Colonic mucosa (tissue), 4 donors: ENCODE measurements at regions not wholly inside any gene's neighbourhood (a gene's known extent, or its start where the extent isn't known, plus 50 kb on each side); places are given as distances from the start of the nearest gene placed in this dataset.

ENCODE experiments used
- DNase-seq: peaks from one replicate; pipeline ENCODE4 v3.0.0-alpha.2; 2020
- H3K27ac ChIP-seq: fragments of 200-600 bp; one replicate; pipeline ENCODE4 v1.8.0; 2021
- H3K27me3 ChIP-seq: fragments of 200-600 bp; one replicate; pipeline ENCODE4 v1.8.0; 2021
- H3K36me3 ChIP-seq: fragments of 200-600 bp; one replicate; pipeline ENCODE4 v1.8.0; 2021
- H3K4me1 ChIP-seq: fragments of 200-600 bp; one replicate; pipeline ENCODE4 v1.8.0; 2021; ENCODE audit warnings: mild to moderate bottlenecking
- H3K4me3 ChIP-seq: fragments of 200-600 bp; one replicate; pipeline ENCODE4 v1.8.0; 2021
- H3K9ac ChIP-seq, 2 donors: one replicate each; pipeline ENCODE4 v1.7.0; 2013; ENCODE audit warnings: control low read depth in 2 of 2, low read depth in 2 of 2, low read length in 2 of 2
- H3K9me3 ChIP-seq: fragments of 200-600 bp; one replicate; pipeline ENCODE4 v1.8.0; 2021
- CTCF ChIP-seq: fragments of 200-600 bp; IDR thresholded peaks from one replicate; pipeline ENCODE4 v1.8.0; 2022; ENCODE audit warnings: antibody characterized with exemption, mild to moderate bottlenecking
- intact Hi-C: fragments of 100-400 bp; cut with DNase I; formaldehyde crosslinking; loops from one replicate; pipeline ENCODE4 v1.14.1; 2022
- donor health status: healthy.
- donor health status: DM: no; HTN: no; CAD: no.
- donor health status: DM: no; HTN: no; CAD: no.

GRCh38 chrX:51281758-51282318, 50.8 kb upstream of the NUDT10 start:
- intact Hi-C loops, result loop anchor here (10.0 kb wide), 1 partner anchor 57 kb away; no protein-coding TSS in a partner anchor
- no peak for DNase-seq
- Histone ChIP-seq H3K27me3 (peaks cover 5% of the 10 kb centered on the region), H3K4me3 (no peak overlapping the region), H3K27ac (no peak overlapping the region), H3K36me3 (no peaks in the 10 kb centered on the region), H3K9me3 (no peaks in the 10 kb centered on the region), H3K4me1 (no peaks in the 10 kb centered on the region), H3K9ac (no peak overlapping the region)
- no peak for TF ChIP-seq CTCF
